Activated CD4-positive, alpha-beta T cell treated with anti-CD3 and anti-CD28 coated beads, Interleukin-10, Interleukin-2, amounts not matched to agents 100 ng/mL and 50 ng/mL, durations not matched to agents 16 hours and 8 hours (primary cell): ENCODE measurements at regions not wholly inside any gene's neighbourhood (a gene's known extent, or its start where the extent isn't known, plus 50 kb on each side); places are given as distances from the start of the nearest gene placed in this dataset.

Source experiments
- DNase-seq: peaks from one replicate; pipeline ENCODE4 v3.0.0-alpha.2; 2020

- no peak for DNase-seq
Measured at GRCh38 chr5:74174366-74174765, 466.2 kb downstream of the ENC1 start.

DNA sequence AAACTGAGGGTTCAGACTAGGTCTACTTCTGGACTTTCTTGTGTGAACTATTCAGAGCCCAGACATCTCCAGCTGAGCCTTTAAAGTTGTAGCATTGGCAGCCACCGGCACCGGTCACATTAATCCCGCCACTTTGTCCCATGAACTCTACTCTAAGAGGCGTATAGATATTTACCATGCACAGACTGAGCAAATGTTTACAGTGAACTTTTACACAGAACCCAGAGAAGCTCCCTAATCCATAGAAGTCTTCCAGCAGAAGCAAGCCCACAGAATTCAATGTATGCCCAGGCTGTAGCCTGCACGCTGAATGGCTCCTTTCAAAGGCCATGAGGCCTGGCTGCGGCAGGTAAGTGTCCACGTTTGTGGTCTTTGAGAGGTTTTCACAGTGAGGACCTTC lies 466.9 kb downstream of the ENC1 start:
- no peak for DNase-seq

DNA sequence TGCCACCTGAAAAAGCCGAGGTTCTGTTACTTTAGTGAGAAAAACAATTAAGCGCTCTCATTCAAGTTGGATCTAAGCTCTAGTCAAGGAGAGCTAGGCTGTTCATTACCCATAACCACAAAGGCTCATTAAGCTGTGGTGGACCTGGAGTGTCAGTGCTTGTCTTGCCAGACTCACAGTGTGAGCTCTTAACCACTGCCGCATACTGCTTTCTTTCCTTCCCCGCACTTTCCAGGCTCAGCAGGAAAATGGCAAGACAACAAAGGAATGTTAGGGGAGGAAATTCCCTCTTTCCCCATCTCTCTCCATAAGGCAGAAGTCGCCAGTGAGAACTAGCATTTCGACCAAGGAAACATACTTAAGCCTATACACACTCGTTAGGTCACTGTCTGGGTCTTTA lies 467.3 kb downstream of the ENC1 start:
- DNase-seq, result no peak

- DNase-seq, result no peak
Measured at GRCh38 chr5:74169701-74170100, 470.8 kb downstream of the ENC1 start.

- no peak for DNase-seq
Measured at GRCh38 chr5:74167930-74168315, 472.6 kb downstream of the ENC1 start.

DNA sequence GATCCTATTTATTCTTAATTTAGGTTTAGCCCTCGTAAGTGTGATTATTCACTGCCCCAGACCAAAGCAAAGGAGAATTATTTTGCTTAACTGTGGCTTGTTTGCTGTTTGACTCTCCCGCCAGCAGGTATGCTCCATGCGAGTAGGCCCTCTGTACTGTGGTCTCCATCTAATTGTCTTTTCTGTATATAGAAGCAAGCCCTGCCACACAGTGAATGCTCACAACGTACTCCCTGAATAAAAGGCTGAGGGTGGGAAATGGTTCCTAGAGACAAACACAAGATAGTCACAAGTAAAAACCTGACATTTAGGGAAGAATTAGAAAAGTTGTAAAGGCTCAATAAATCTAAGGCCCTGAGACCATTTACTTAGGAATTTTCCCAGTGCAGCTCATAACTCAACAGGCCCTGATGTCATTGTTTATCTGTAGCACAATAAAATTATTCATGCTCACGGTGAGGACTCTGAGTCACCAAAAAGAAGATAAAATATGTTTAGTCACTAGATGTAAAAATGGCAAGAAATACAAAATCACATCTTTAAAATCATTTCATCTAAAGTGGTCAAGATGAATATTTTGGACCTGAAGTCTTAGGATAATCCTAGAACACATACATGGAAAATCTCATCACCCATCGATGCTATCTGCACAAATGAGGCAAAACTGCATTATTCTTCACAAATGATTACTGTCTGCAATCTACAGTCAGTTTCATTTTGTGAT lies 473.2 kb downstream of the ENC1 start:
- no peak for DNase-seq

GRCh38 chr5:74166064-74166463 lies 474.5 kb downstream of the ENC1 start:
- DNase-seq, result no peak

GRCh38 chr5:74164725-74165235 lies 475.7 kb downstream of the ENC1 start:
- no peak for DNase-seq

DNA sequence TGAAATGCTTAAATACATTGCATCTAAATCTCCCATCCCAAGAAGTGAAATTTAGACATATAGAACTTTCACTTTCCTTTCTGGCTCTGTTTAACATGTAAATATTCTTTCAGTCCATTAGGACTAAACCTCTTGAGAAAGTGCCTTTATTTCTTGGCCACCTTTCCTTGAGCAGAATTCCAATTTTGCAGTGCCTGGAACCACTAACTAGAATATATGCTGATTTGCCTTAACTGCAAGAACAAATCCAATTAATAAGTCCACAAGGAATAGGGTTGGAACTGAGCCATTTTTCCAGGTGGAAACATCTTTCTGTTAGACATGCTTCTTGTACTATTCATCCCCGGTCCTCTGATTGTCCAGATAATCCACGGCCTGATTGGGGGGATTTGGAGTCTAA lies 478.0 kb downstream of the ENC1 start:
- no peak for DNase-seq

GRCh38 chr5:74161170-74161569 lies 479.4 kb downstream of the ENC1 start:
- DNase-seq, result no peak

GRCh38 chr5:74156728-74157383 lies 483.7 kb downstream of the ENC1 start:
- DNase-seq, result no peak

DNA sequence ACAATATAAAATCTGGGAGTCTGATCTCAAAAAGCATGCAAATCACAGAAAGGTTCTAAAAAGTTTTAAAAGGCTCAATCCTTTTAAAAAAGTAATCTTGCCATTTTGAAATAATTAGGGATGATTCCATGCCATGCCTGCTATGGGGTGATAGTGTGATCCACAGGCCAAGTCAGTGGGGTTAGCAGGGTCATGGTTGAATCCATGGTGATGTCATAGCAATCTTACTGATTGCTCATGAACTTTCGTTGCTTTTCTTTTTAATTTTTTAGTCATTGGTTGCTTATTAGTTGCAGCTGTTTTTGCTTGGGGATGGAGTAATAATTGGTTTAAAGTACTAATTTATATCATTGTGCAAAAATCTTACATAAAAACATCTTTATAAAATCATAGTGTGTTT lies 485.0 kb downstream of the ENC1 start:
- no peak for DNase-seq

- DNase-seq, result no peak
Measured at GRCh38 chr5:74154526-74154925, 486.0 kb downstream of the ENC1 start.

DNA sequence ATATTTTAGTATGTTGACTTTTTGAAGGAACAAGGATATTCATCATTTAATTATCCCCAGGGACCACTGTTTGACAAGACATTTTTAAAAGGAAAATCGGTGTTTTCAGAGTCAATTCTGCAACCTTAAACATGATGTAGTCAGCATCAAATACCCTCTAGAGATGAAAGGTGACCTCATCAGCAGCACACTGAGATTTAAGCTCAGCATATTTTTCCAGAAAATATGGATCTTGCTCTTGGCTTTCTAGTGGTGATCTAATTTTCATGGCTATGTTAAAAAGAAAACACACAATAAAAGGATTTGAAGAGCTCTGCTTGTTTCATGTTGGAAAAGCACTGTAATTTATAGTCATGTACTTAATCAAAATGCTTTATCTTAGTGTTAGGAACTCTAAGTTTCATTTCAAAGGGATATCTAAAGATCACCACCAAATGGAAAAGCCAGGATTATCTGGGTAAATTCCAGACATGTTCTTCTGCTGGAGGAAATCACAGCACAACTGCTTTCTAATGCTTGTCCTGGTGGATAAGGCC lies 487.2 kb downstream of the ENC1 start:
- no peak for DNase-seq

GRCh38 chr5:74152625-74153254 lies 487.8 kb downstream of the ENC1 start:
- no peak for DNase-seq

DNA sequence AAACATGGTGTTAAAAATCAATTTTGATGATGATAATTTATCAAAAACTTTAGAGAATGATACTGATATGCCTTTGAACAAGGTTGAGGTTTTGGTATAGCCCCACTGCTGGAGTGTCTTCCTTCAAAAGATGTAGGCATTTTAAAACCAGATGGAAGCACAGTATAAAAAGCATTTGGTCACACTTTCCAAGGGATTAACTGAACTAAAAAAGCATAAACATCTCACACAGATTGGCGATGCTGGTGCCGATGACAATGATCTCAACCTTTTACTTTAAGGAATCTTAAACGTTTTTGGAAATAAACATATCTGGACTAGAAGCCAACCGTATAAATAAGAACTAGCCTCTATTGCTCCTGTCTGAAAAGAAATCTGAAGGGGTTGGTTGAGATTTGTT lies 488.4 kb downstream of the ENC1 start:
- no peak for DNase-seq

- no peak for DNase-seq
Measured at GRCh38 chr5:74149395-74149794, 491.1 kb downstream of the ENC1 start.

- DNase-seq, result no peak
Measured at GRCh38 chr5:74148321-74148720, 492.2 kb downstream of the ENC1 start.

DNA sequence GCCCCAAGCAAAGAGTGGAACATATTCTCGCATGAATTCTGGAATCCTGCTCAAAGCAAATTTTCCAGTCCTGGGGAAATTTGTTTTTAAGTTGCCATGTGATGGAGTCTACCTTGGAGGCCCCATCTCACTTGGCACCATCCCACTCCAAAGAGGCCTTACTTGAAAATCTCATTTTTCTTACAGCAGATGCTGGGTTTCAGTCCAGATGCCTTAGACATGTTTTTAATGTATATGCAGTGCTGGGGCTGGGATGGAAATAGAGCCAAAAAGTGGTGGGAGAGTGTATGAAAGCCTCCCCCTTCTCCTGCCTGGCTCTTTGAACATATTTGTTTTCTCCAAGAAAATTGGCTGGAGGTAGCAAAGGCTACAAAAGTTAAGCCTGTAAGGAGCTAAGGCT lies 493.7 kb downstream of the ENC1 start:
- no peak for DNase-seq

GRCh38 chr5:74145951-74146350 lies 494.6 kb downstream of the ENC1 start:
- no peak for DNase-seq

DNA sequence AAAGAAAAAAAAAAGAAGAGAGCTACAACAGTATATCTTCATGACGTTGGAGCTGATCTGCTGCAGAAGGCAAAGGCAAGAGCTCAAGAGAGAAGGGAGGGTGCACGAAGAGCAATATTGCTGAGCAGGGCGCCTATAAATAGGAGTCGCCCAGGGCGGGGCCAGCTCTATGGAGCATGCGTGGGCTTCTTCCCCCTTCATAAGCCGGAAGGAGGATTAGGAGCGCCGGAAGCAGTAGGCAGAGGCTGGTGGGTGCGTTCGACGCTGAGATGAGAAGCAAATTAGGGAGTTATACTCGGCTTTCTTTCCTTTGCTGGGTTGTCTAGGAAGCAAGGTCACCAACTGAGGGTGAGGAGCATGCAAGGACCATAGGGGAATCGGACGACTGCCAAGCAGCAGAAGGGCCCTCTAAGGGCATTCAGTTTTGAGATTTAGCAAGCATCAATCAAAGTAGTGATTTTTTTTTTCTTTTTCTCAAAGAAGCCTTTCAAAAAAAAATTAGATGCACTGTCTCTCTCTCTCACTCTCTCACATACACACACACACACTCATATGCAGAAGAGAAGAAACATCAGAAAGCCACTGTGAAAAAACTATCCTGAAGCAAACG lies 496.7 kb downstream of the ENC1 start:
- no peak for DNase-seq

DNA sequence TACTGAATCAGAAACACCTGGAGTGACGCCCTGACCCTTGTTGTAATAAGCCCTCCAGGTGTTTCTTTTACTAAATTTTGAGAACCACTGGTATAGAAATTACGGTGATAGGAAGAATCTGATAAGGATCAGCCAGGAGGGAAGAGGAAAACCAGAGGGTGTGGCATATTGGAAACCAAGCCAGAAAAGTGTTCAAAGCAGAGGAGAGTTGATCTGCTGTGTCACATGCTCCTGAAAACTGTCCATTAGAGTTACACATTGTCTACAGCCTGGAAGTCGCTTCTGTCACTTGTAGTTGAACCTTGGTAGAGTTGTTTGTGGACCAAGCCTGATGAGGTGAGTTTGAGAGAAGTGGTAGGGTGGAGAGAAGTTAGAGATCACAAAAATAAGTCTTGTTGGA lies 497.4 kb downstream of the ENC1 start:
- no peak for DNase-seq

DNA sequence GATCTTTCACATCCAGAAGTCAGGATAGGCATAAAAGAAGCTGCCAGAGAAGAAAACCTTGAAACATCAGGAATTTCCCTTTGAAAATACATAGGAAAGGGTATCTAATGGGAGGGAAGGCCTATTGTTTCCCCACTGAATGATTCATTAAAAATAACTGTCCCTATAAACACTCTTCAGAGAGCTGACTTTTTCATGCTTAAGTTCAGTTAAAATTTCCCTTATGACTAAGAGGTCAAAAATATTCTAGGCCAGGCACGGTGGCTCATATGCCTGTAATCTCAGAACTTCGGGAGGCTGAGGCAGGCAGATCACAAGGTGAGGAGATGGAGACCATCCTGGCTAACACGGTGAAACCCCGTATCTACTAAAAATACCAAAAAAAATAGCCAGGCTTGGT lies 499.5 kb downstream of the ENC1 start:
- DNase-seq, result no peak

- DNase-seq, result no peak
Measured at GRCh38 chr5:74140409-74140808, 500.1 kb downstream of the ENC1 start.
